ENCODE measurements at regions not wholly inside any gene's neighbourhood (a gene's known extent, or its start where the extent isn't known, plus 50 kb on each side); places are given as distances from the start of the nearest gene placed in this dataset.

GRCh38 chr17:34825884-34826283 lies 135.4 kb downstream of the CCT6B start:
- H3K36me3 ChIP-seq (ENCODE audit: low read depth) = no peaks in the 10 kb centered on the region
- TF ChIP-seq CTCF (IDR thresholded peaks at IDR 0.05) = no peak
- H3K4me1 ChIP-seq (ENCODE audit: low read depth) = no peaks in the 10 kb centered on the region
- H3K4me3 ChIP-seq = no peak overlapping the region
- no peaks in the 10 kb centered on the region for H3K9me3 ChIP-seq
- no peak for ATAC-seq
- intact Hi-C loops (cut with DNase I, micrococcal nuclease) = no loop called here
- no peak for DNase-seq

GRCh38 chr17:34825102-34825501 lies 136.2 kb downstream of the CCT6B start:
- no peaks in the 10 kb centered on the region for H3K9me3 ChIP-seq
- DNase-seq (no peak), ATAC-seq (no peak)
- no peaks in the 10 kb centered on the region for H3K36me3 ChIP-seq (ENCODE audit: low read depth)
- intact Hi-C loops (cut with DNase I, micrococcal nuclease) = no loop called here
- H3K4me3 ChIP-seq = no peak overlapping the region
- no peak for TF ChIP-seq CTCF (IDR thresholded peaks at IDR 0.05)
- H3K4me1 ChIP-seq (ENCODE audit: low read depth) = no peaks in the 10 kb centered on the region

GRCh38 chr17:34823023-34823422 lies 138.2 kb downstream of the CCT6B start:
- intact Hi-C loops (cut with DNase I, micrococcal nuclease) = no loop called here
- H3K36me3 ChIP-seq (ENCODE audit: low read depth) = no peaks in the 10 kb centered on the region
- DNase-seq (no peak), ATAC-seq (no peak)
- no peaks in the 10 kb centered on the region for H3K4me1 ChIP-seq (ENCODE audit: low read depth)
- no peaks in the 10 kb centered on the region for H3K9me3 ChIP-seq
- TF ChIP-seq CTCF (IDR thresholded peaks at IDR 0.05) = no peak
- no peak overlapping the region for H3K4me3 ChIP-seq

DNA sequence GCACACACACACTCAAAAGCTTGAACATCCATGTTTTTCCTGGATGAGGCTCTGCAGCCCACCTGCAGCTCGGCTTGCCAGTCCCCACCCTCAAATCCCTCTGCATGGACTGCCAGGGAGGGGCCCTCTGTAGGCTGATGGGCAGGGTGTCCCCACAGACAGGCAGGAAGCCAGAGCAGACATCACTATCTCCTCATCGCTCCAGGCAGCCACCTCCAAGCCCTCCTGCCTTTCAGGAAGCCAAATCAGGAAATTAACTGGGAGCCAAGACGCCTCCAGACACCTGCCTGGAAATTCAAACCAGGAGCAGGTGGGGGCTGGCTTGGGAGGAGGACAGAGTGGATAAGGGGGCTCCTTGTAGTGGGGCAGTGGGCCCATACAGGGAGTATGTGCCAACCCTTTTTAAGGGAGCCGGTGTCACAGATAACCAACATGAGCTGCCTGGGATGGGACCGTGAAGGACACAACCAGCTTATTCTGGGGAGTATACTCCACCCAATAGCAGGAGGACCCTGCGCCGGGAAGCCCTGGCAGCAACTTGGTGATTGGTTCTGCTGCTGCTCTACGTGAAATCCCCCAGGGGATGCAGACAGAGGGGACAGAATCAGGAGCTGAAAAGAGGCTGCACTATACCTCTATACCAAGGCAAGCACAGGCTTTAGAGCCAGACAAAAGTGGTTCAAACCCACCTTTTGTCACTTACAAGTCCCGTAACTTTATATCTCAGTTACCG lies 139.1 kb downstream of the CCT6B start:
- Histone ChIP-seq H3K9me3 (no peaks in the 10 kb centered on the region), H3K4me3 (no peak overlapping the region), H3K36me3 (ENCODE audit: low read depth) (no peaks in the 10 kb centered on the region), H3K4me1 (ENCODE audit: low read depth) (no peaks in the 10 kb centered on the region)
- intact Hi-C loops (cut with DNase I, micrococcal nuclease) = no loop called here
- ATAC-seq (no peak), DNase-seq (no peak)
- TF ChIP-seq CTCF (IDR thresholded peaks at IDR 0.05) = no peak

GRCh38 chr17:34820922-34821321 lies 140.3 kb downstream of the CCT6B start:
- intact Hi-C loops (cut with DNase I, micrococcal nuclease) = no loop called here
- no peak for TF ChIP-seq CTCF (IDR thresholded peaks at IDR 0.05)
- H3K9me3 ChIP-seq = no peaks in the 10 kb centered on the region
- H3K4me1 ChIP-seq (ENCODE audit: low read depth) = no peaks in the 10 kb centered on the region
- no peak overlapping the region for H3K4me3 ChIP-seq
- ATAC-seq (no peak), DNase-seq (no peak)
- H3K36me3 ChIP-seq (ENCODE audit: low read depth) = no peaks in the 10 kb centered on the region
